ENCODE measurements at regions not wholly inside any gene's neighbourhood (a gene's known extent, or its start where the extent isn't known, plus 50 kb on each side); places are given as distances from the start of the nearest gene placed in this dataset.
"Not testable (repeated sequence)": the region's sequence is repeated elsewhere in the genome, so short reads cannot be mapped to it uniquely, and the experiment has no call there.

DNA sequence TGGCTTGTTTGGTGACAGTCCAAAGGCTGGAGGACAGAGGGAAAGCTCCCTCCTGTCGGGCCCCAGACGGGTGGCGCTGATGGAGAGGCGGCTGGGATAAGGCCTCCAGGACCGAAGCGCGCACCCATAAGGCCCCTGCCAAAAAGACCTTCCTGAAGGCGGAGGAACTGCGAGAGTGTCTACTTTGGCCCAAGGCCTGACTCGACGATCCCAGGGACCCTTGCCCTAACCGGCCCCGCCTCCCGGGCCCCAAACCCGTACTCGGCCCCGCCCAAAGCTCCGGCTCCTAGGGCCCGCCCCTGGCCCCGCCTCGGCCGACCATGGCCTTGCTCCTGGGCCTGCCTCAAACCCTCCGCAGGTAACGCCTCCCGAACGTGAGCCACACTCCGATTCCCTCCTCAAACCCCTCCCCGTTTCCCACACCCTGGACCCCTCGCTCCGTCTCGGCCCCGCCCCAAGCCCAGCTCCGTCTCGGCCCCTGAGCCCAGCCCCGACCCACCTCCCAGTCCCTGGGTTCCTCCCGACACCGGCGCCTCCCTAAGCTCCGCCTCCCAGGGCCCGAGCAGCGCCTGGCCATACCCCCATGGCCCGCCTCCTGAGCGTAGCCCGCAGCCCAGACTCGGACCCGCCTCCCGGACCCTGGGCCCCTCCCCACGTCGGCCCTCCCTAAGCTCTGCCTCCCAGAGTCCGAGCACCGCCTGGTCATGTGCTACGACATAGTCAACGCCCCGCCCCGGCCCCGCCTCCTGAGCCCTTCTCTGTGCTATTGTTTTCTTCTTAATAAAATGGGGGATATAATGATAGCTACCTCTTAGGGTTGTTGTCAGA lies 90.0 kb upstream of the DRD5 start:
- Histone ChIP-seq H3K4me2 (ENCODE audit: low read length) (no peak overlapping the region), H3K79me2 (ENCODE audit: low read length) (no peaks in the 10 kb centered on the region), H3K9ac (ENCODE audit: low read length) (no peak overlapping the region), H3K27ac (ENCODE audit: low read length) (no peak overlapping the region), H3K4me1 (ENCODE audit: low read length) (no peaks in the 10 kb centered on the region), H4K20me1 (ENCODE audit: insufficient read depth, low read length) (no peaks in the 10 kb centered on the region), H3K9me3 (ENCODE audit: insufficient read depth, low read length) (no peaks in the 10 kb centered on the region), H3K4me3 (ENCODE audit: low read length) (no peak overlapping the region), H3K27me3 (ENCODE audit: low read depth, low read length) (no peaks in the 10 kb centered on the region), H2AFZ (ENCODE audit: low read depth, low read length) (no peak overlapping the region), H3K36me3 (replicated peaks; ENCODE audit: low read depth, low read length) (no peaks in the 10 kb centered on the region)
- TF ChIP-seq CTCF (IDR thresholded peaks at IDR 0.05; ENCODE audit: low read depth, low read length) (no peak), EZH2phosphoT487 (IDR thresholded peaks at IDR 0.05; ENCODE audit: low read depth) (no peak)

DNA sequence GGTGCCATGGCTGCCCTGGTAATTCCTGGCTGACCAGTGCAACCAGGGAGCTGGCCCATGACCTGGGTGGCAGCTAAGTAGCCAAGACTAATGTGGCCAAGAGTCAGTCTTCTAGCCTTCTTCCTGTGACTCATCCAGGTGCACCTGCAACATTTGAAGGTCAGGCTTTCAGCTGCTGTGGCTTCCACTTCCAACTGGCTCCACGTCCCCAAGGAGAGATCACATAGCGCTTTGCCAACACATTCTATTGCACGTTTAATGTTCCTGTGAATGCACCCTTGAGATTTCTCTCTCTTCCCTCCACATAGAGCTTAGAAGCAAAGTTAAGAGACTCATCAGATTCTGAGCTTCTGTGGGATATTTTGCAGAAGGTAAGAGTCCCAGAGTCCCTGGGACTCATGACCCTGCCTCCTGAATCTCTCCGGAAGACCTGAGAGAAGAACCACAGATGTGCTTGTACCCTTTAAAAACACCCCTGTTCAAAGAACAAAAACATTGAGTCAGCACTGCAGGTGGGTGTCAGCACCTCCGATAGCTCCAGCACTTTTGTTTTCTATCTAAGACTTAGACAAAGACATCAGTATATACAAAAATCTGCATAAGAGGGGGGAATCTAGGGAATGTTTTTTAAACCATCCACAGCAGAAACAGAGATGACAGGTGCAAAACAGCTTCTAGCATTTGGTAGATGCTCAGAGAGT lies 88.5 kb upstream of the DRD5 start:
- not testable (repeated sequence) for H3K9me3 ChIP-seq (ENCODE audit: insufficient read depth, low read length); H3K4me2 ChIP-seq (ENCODE audit: low read length); H3K36me3 ChIP-seq (replicated peaks; ENCODE audit: low read depth, low read length); H3K9ac ChIP-seq (ENCODE audit: low read length); H3K27me3 ChIP-seq (ENCODE audit: low read depth, low read length); H3K27ac ChIP-seq (ENCODE audit: low read length); H4K20me1 ChIP-seq (ENCODE audit: insufficient read depth, low read length); H2AFZ ChIP-seq (ENCODE audit: low read depth, low read length); H3K79me2 ChIP-seq (ENCODE audit: low read length); H3K4me3 ChIP-seq (ENCODE audit: low read length); H3K4me1 ChIP-seq (ENCODE audit: low read length)

DNA sequence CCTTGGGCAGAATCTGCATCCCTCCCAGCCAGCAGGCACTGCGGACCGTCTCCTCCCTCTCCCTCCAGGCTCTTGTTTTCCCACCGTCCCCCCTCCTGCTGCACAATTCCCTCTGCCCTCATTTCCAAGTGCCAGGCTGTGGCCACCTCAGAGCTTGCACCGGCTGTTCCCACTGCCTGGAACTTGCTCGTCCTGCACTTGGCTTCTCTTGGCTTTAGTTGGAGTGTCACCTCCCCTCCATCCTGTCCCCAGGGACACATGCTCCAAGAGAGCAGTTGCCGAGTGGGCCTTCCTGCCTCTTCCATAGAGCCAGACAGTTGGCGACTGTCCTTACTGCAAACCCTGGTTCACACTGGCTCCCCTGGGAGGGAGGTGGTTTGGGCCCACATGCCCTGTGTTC lies 87.0 kb upstream of the DRD5 start:
- H3K79me2 ChIP-seq (ENCODE audit: low read length); H2AFZ ChIP-seq (ENCODE audit: low read depth, low read length); H3K9ac ChIP-seq (ENCODE audit: low read length); H3K4me3 ChIP-seq (ENCODE audit: low read length); H3K4me2 ChIP-seq (ENCODE audit: low read length); H3K4me1 ChIP-seq (ENCODE audit: low read length); H3K36me3 ChIP-seq (replicated peaks; ENCODE audit: low read depth, low read length); H4K20me1 ChIP-seq (ENCODE audit: insufficient read depth, low read length); H3K9me3 ChIP-seq (ENCODE audit: insufficient read depth, low read length); H3K27ac ChIP-seq (ENCODE audit: low read length); H3K27me3 ChIP-seq (ENCODE audit: low read depth, low read length): not testable (repeated sequence)

GRCh38 chr4:9695994-9696393 lies 85.4 kb upstream of the DRD5 start:
- not testable (repeated sequence) for H3K4me2 ChIP-seq (ENCODE audit: low read length)

DNA sequence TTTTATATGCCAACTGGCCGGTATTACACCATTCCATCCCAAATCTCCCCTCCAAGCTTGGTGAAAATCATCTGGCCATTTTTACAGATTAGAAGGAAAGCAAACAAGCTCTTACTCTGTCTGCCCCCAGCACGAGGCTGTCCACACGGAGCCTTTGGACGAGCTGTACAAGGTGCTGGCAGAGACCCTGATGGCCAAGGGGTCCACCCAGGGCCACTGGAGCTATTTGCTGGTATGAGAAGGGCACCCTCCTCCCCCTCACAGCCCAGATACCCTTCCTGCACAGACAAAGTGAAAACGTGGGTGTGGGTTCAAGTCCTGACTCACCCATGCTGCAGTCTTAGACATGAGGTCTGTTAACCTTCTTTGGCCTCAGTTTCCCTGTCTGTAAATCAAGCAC lies 84.9 kb upstream of the DRD5 start:
- H3K27me3 ChIP-seq (ENCODE audit: low read depth, low read length); H3K79me2 ChIP-seq (ENCODE audit: low read length); H3K9me3 ChIP-seq (ENCODE audit: insufficient read depth, low read length); H4K20me1 ChIP-seq (ENCODE audit: insufficient read depth, low read length); H3K4me2 ChIP-seq (ENCODE audit: low read length); H2AFZ ChIP-seq (ENCODE audit: low read depth, low read length); H3K9ac ChIP-seq (ENCODE audit: low read length); H3K27ac ChIP-seq (ENCODE audit: low read length); H3K4me1 ChIP-seq (ENCODE audit: low read length); H3K4me3 ChIP-seq (ENCODE audit: low read length); H3K36me3 ChIP-seq (replicated peaks; ENCODE audit: low read depth, low read length): not testable (repeated sequence)

More at GRCh38 chr4:9695994-9696393, 85.4 kb upstream of the DRD5 start:
- not testable (repeated sequence) for H3K27me3 ChIP-seq (ENCODE audit: low read depth, low read length); H3K4me1 ChIP-seq (ENCODE audit: low read length); H3K79me2 ChIP-seq (ENCODE audit: low read length); H3K9ac ChIP-seq (ENCODE audit: low read length); H4K20me1 ChIP-seq (ENCODE audit: insufficient read depth, low read length); H2AFZ ChIP-seq (ENCODE audit: low read depth, low read length); H3K9me3 ChIP-seq (ENCODE audit: insufficient read depth, low read length); H3K27ac ChIP-seq (ENCODE audit: low read length); H3K4me3 ChIP-seq (ENCODE audit: low read length); H3K36me3 ChIP-seq (replicated peaks; ENCODE audit: low read depth, low read length)
- TF ChIP-seq CTCF (IDR thresholded peaks at IDR 0.05; ENCODE audit: low read depth, low read length): peak; percentile 7; the same call in 1 of the 2 replicates

DNA sequence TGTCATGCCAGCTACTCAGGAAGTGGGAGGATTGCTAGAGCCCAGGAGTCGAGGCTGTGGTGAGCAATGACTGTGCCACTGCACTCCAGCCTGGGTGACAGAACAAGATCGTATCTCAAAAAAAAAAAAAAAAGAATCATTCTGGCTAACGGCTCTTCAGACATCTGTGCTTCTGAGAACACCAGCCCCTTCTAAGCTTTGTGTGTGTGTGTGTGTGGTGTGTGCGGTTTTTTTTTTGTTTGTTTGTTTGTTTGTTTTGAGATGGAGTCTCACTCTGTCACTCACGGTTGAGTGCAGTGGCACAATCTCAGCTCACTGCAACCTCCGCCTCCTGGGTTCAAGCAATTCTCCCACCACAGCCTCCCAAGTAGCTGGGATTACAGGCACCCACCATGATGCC lies 79.4 kb upstream of the DRD5 start:
- H3K9me3 ChIP-seq (ENCODE audit: insufficient read depth, low read length); H3K27ac ChIP-seq (ENCODE audit: low read length); H3K79me2 ChIP-seq (ENCODE audit: low read length); H3K4me3 ChIP-seq (ENCODE audit: low read length); H3K4me1 ChIP-seq (ENCODE audit: low read length); H4K20me1 ChIP-seq (ENCODE audit: insufficient read depth, low read length); H3K4me2 ChIP-seq (ENCODE audit: low read length); H2AFZ ChIP-seq (ENCODE audit: low read depth, low read length); H3K9ac ChIP-seq (ENCODE audit: low read length); H3K36me3 ChIP-seq (replicated peaks; ENCODE audit: low read depth, low read length); H3K27me3 ChIP-seq (ENCODE audit: low read depth, low read length): not testable (repeated sequence)

- H4K20me1 ChIP-seq (ENCODE audit: insufficient read depth, low read length); H3K27ac ChIP-seq (ENCODE audit: low read length); H3K4me2 ChIP-seq (ENCODE audit: low read length); H3K27me3 ChIP-seq (ENCODE audit: low read depth, low read length); H2AFZ ChIP-seq (ENCODE audit: low read depth, low read length); H3K9ac ChIP-seq (ENCODE audit: low read length); H3K4me1 ChIP-seq (ENCODE audit: low read length); H3K36me3 ChIP-seq (replicated peaks; ENCODE audit: low read depth, low read length); H3K79me2 ChIP-seq (ENCODE audit: low read length); H3K4me3 ChIP-seq (ENCODE audit: low read length); H3K9me3 ChIP-seq (ENCODE audit: insufficient read depth, low read length): not testable (repeated sequence)
Observed at GRCh38 chr4:9702696-9703095, 78.7 kb upstream of the DRD5 start.
